H1 (cell line): ENCODE measurements at regions not wholly inside any gene's neighbourhood (a gene's known extent, or its start where the extent isn't known, plus 50 kb on each side); places are given as distances from the start of the nearest gene placed in this dataset.

Source experiments
- ASH2L ChIP-seq: fragments of 200-600, 300-600 bp; sonication (generic); IDR thresholded peaks from one replicate; pipeline ENCODE4 v1.7.1; 2017; ENCODE audit warnings: low read length
- EP300 ChIP-seq, 2 experiments: IDR thresholded peaks; 1 replicate in 1 of 2; 2 replicates in 1 of 2; pipeline ENCODE4 v1.6.1; 2011 to 2012; ENCODE audit warnings: low read depth in 2 of 2, low read length in 2 of 2, mild to moderate bottlenecking in 2 of 2, borderline replicate concordance in 1 of 2, inconsistent platforms in 1 of 2, moderate library complexity in 1 of 2
- POLR2A ChIP-seq, 2 experiments: IDR thresholded peaks; 1 replicate in 1 of 2; 2 replicates in 1 of 2; pipeline ENCODE4 v1.6.1; 2011; ENCODE audit warnings: low read depth in 2 of 2, low read length in 2 of 2, mild to moderate bottlenecking in 2 of 2; ENCODE audit errors: control extremely low read depth in 1 of 2

DNA sequence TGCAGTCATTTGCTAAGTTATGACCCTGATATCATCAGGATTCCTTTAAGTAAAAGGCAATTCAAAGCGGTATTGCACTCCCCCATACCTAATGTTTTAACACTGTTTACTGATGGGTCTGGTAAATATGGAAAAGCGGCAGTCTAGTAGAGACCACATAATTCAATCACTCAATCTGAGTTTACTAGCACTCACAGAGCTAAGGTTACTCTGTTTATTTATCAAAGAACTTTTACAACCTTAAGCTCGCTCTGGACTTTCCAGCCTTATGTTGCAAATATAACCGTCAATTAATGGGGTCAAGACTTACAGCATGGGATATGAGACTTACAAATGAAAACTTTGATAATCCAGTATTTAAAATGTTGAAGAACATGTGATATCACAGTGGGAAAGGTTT, 124.5 kb upstream of the ZCCHC13 start:
- TF ChIP-seq EP300 (IDR thresholded peaks at IDR 0.05; ENCODE audit: borderline replicate concordance in 1 of 2, low read depth in 2 of 2, low read length in 2 of 2) (no peak), ASH2L (no peak), POLR2A (IDR thresholded peaks at IDR 0.05; ENCODE audit: control extremely low read depth in 1 of 2, low read depth in 2 of 2, low read length in 2 of 2) (no peak)
